HG03095 (cell line): ENCODE measurements at regions not wholly inside any gene's neighbourhood (a gene's known extent, or its start where the extent isn't known, plus 50 kb on each side); places are given as distances from the start of the nearest gene placed in this dataset.

Experiments
- ATAC-seq: cut with Tn5 transposase; IDR thresholded peaks from one replicate; pipeline ENCODE4 v1.9.1; 2021; ENCODE audit warnings: moderate library complexity; ENCODE audit not compliant: unreplicated experiment

DNA sequence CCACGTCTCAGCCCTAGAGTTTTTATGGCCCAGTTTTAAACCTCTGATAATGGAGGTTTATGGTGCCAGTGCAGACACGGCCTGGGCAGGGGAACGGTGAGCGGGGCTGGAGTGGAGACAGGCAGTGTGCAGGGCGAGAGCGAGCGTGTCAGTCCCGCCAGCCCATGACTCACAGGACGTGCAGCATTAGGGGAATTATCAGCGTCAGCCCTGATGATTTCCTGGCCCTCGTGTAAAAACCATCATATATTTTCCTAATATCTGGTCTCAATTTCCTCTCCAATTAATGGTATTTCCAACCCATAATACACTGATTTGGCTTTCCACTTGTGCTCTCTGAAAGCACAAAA, 104.6 kb upstream of the VSTM2B start:
- ATAC-seq = no peak

DNA sequence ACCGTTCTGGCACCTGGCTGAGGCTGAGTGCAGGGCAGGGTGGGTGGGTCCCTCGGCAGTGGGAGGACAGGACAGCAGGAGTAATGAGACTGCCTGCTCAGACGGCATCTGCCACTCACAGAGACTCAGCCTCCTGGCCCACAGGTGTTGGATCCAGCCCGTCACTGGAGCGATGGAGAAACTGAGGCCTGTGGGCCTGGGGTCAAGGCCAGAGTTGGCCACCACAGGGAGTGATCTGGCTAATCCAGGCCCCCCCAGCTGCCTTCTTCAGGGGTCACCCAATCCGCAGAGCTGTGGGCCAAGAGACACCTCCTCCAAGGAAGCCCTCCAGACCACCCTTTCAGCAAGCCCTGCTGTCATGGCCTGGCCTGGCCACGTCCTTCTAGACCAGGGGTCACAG, 103.7 kb upstream of the VSTM2B start:
- ATAC-seq = no peak

DNA sequence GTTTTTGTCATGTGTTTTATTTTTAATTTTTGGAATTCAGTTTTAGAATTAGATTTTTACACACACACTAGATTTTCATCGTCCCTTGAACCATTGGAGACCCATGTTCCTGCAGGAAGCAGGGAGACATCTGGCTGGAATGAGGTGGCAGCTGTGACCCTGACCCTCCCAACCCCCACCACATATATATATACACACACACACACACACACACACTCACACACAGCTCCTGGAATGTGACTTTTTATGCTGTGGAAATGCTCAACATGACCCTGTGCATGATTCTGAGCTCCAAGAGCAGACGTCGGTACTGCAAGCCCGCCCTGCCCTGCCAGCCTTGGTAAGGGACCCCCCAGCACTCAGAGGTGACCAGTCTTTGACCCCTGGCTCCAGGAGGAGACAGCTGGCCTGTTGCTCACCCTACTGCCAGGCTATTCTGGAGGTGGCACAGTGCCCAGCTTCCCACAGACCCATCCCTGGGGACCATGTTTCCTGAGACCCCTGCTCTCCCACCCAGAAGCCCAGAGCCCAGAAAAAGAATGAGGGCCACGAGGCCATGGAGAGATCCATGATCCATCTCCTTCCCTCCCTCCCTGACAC, 103.2 kb upstream of the VSTM2B start:
- no peak for ATAC-seq

DNA sequence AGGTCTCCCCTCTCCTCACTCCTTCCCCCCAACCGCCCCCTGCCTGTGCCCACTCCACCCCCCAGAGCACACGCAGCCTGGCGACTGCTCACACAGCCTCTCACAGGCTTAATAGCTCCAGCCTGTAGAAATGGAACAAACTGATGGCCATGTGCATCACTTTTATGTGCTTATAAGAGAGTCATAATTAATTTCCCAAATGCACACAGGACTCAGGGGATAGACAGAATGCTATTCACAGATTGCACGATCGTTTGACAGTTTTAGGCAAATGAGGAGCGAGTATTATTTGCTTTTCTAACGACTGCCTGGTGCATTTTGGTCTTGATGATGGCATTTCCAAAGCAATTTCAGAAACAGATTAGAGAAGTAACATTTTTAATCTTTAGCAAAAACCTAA, 97.7 kb upstream of the VSTM2B start:
- ATAC-seq = no peak

DNA sequence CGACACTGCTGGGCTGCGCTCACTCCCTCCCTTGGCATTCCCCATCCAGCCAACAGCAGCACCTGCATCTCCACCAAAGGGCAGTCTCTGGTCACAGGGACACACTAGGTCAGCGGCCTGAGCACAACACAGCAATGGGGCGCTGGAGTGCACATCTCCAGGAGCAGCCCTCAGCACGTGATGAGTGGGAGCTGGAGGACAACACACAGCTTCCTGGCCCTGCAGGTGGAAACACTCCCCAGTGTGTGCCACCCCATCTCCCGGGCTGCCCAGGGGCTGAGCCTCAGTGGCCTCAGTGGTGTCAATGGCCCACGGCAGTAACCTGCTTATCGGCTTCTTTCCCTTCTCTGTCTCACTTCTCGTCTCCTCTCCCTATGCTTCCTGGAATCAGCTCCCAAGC, 96.8 kb upstream of the VSTM2B start:
- ATAC-seq = no peak

DNA sequence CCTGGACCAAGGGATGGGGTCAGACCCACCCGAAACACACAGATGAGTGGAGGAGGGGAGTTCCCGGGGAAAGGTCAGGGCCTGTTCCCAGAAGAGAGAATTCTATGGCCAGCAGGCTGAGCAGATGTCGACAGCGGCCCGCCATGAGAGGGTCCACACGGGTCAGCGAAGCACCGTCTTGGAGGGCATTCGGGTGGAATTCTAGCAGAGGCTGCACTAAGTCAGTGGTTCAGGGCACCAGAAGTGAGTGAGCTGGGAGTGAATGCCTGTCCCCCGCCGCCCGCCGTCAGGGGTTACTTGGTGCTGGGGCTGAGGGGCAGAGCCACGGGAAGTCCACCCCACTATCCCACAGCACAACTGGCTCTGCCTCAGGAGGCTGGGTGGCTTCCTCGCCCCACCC, 96.2 kb upstream of the VSTM2B start:
- no peak for ATAC-seq

DNA sequence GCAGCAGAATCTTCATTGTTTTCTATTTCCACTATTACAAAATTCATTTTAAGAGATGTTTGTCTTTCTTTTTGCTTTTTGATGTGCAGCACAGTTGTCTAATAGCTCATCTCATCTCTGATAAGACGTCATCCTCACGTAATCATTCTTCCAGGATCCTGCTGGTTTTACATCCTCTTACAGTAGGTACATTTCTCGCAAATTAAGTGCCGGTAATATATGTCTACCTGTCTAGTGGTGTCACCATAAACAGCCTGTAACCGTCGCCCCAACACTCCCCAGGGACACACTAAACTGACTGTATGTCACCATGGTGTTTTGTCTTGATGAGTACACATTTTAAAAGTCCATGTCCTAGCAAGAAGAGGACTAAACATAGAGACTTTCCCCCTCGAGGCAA, 94.5 kb upstream of the VSTM2B start:
- ATAC-seq = no peak

DNA sequence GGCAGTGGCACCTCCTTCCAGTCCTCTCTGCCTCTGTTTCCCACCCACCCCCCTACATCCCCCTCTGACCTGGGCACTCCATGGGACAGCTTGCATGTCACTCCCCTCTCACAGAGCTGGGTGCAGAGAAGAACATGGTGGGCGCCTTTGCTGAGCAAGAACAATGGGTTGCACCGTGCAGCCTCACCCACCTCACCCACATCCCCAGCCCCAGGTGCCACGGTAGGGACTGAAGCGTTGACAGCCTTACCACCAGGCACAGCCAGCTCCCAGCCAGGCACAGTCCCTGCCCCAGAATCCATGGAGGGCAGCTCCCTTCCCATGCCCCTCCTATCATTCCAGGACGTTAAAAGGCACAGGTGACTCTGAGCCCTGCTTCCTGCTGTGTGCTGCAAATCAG, 93.1 kb upstream of the VSTM2B start:
- ATAC-seq = no peak

DNA sequence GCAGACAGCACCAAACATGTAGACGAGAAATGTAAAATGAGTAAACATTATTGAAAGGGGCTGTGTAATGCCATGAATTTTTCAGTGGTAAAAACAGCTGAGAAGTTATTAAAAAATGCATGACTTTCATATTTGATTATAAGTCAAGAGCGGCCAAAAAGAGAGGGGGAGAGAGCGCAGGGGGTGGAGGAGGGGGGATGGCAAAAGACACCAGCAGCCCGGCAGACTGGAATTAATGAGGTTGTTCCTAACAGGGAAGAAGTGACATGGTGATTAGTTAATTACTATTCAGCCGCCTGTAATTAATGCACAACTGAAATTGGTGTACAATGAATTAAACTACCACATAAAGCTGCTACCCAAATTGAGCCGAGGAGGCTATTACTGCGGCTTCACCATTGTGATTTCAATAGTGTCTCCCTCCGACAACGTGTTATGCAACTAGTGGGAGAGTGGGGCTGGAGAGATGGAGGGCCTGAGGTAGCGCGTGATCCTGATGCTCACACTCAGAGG, 89.1 kb upstream of the VSTM2B start:
- no peak for ATAC-seq

DNA sequence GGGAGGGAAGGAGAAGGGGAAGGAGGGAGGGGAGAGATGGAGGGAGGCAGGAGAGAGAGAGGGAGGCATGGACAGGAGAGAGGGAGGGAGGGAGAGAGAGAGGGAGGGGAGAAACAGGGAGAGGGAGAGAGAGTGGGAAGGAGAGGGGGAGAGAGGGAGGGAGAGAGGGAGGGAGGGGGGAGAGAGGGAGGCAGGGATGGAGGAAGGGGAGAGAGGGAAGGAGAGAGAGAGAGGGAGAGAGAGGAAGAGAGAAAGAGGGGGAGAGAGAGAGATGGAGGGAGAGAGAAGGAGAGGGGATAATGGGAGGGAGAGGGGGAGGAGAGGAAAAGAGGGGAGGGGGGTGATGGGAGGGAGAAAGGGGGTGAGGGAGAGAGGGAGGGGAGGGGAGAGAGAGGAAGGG, 86.8 kb upstream of the VSTM2B start:
- no peak for ATAC-seq

DNA sequence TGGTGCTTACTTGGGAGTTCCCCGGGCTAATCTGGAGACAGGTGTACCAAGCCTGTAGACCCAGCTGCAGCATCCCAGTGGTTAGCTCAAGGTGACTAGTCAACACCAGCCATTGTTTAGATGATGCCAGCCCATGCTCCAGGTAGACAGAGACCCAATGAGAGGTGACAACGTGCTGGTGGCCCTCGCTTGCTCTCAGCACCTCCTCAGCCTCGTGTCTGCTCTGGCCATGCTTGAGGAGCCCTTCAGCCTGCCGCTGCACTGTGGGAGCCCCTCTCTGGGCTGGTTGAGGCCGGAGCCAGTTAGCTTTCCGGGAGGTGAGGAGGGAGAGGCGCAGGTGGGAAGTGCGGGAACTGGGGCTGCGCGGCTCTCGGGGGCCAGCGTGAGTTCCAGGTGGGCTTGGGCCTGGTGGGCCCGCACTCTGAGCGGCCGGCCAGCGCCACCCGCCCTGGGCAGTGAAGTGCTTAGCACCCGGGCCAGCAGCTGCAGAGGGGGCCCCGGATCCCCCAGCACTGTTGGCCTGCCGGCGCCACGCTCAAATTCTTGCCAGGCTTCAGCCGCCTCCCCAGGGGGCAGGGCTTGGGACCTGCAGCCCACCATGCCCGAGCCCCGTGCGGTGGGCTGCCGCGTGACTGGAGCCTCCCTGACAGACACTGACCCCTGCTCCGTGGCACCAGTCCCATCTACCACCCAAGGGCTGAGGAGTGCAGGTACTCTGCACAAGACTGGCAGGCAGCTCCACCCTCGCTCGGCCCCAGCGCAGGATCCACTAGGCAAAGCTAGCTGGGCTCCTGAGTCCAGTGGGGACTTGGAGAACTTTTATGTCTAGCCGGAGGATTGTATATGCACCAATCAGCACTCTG, 85.9 kb upstream of the VSTM2B start:
- ATAC-seq = no peak

DNA sequence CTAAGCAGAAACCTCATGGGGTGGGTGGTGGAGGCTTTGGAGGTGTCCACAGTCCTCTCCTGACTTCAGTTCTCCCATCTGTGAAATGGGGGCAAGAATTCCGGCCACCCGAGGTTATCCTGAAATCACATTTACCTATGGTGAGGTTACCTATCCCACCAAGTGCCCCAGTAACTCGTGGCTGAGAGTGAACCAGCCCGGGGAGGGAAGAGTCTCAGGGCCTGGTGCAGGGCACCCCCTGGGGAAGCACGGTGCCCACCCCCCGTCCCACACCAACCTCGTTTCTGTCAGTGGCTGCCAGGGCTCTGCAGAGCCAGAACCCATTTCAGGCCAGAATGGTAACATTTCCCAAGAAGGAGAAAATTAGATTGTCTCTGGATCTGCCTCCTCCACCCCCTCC, 83.7 kb upstream of the VSTM2B start:
- no peak for ATAC-seq

DNA sequence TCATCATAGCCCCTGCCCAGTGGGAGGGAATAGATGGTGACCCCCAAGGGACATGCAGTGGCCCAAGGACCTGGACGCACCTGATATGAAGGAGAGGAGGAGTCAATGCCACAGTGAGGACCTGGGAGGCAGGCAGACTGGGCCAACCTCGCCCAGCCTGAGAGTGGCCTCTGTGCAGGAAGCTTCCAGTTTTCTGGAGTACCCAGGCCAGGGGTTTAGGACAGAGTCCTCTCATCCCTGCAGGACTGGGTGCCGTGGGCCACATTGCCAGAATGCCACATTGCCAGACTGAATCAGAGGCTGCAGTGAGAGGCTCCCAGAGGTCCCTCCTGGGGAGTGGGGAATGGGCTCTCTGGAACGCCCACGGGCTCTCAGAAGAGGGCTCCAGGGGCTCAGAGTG, 82.9 kb upstream of the VSTM2B start:
- no peak for ATAC-seq

DNA sequence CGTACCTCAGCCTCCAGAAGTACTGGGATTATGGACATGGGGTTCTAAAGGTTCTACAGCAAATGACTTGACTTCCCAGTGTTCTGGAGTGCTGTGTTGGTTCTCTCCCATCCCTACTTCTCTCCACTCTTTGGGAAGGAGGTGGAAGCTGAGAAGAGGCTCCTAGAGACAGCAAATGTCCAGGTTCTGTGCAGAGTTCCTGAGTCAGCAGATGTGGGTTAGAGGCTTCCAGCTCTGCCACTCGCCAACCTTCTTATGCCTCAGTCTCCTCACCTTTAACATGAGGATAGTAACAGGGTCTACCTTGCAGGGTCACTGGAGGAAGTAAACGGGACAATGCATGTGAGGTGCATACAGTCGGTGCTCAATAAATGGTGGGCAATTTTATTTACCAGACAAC, 80.5 kb upstream of the VSTM2B start:
- no peak for ATAC-seq

DNA sequence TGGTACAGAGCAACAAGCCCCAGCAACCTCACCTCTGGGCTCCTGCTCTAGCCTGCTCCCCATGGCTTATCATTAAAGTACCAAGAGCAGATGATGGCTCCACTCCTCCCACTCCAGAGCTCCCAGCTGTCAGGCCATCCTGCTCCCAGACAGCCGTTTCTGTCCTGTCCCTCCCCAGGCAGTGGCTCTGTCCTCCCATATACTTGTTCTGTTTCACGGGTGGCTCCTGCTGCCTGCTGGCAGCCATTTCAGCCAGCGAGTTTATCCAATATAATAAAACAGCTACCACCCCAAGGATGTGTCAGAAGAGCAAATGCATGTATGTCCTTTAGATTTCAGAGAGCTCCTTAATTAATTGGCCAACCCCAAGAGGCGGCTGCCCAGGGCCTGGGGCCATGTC, 79.4 kb upstream of the VSTM2B start:
- ATAC-seq = no peak

DNA sequence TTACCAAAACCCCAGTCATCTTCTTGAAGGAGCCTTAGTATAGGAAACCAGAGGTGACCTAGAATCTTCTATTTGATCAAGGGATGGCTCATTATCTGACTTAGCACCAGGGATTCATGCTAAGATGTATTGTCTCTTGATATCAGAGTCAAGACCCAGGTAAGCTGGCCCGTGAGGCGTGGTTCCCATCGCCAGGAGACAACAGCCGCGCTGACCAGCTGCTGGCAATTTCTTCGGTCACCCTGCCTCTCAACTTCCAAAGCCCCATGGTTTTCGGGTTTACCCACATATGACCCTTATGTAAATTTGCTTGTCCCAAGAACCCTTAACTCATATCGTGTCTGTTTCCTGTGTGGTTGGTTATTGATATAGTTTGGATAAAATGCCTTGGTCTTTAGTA, 77.7 kb upstream of the VSTM2B start:
- no peak for ATAC-seq

DNA sequence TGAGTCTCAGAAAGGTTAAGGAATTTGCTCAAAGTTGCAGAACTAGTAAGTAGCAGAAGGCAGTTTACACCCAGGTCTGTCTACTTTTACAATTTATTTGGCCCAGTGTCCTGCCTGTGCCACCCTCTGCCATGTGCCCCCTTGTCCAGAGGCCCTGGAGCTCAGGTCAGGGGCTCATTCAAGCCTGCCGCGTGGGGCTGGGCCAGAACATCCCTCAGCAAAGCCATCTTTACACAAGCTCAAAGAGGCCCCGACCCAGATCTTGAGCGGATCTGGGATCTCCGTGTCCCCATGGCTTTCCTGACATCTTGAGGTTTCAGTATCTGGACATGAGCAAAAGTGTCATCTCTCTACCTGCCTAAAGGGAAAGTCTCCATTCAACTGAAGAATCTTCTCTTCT, 76.4 kb upstream of the VSTM2B start:
- no peak for ATAC-seq

DNA sequence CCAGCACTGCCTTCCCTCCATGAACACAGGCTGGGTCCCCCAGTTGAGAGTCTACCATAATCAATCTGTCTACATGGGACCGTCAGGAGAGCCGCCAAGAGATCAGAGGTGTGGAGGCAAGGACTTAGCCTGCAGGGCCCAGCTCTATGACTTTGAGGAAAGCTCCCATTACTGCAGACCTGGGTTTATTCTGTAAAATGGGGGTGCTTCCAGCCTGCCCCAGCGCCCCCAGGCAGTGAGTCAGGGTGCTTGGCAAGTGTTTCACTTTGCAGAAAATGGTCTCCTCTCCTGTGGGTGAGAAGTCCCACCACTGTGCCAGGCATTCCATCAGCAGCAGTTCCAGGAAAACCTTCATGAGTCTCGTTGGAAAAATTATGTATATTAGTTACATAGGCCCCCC, 75.5 kb upstream of the VSTM2B start:
- no peak for ATAC-seq

DNA sequence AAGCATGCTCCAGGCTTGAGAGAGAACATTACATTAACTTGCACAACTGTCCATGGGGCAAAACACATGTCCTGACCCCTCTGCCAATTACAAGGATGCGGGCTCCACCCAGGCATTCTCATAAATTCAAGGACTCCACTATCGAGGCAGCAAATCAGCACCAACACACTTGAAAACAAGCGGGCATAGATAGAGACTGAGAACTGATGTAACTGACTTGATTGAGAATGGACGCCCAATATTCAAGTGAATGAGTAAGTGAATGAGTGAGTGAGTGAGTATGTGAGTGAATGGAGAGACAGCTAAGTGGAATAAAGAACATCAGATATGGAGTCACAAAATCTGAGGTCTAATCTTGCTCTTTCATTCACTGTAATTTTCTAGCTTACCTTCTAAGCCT, 75.0 kb upstream of the VSTM2B start:
- no peak for ATAC-seq

DNA sequence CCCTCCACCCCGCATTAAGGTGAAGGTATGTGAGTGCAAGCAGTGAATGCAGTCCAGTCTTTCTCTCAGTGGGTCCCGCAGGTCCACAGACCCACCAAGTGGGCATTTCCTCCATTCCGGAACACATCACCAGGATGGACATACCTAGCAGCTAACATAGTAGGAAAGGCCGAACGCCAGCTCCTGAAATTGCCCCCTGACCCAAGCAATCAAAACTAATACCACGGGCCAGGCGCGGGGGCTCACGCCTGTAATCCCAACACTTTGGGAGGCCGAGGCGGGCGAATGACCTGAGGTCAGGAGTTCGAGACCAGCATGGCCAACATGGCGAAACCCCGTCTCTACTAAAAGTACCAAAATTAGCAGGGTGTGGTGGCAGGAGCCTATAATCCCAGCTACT, 71.7 kb upstream of the VSTM2B start:
- no peak for ATAC-seq

DNA sequence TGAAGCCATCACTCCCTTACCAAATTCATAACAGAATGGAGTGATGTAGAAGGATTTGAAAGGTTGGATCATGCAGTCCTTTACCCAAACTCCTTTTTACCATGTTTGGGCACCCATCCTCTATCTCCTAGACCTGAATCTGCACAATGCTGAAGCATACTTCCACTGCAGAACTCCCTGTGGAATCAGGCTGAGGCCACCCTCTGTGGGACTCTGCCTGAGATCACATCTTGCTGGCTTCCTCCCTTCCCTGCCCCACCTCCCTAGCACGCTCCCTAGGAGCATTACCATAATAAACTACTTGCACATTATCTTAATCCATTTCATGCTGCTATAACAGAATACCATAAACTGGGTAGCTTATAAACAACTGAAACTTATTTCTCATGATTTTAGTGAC, 68.4 kb upstream of the VSTM2B start:
- ATAC-seq = no peak

DNA sequence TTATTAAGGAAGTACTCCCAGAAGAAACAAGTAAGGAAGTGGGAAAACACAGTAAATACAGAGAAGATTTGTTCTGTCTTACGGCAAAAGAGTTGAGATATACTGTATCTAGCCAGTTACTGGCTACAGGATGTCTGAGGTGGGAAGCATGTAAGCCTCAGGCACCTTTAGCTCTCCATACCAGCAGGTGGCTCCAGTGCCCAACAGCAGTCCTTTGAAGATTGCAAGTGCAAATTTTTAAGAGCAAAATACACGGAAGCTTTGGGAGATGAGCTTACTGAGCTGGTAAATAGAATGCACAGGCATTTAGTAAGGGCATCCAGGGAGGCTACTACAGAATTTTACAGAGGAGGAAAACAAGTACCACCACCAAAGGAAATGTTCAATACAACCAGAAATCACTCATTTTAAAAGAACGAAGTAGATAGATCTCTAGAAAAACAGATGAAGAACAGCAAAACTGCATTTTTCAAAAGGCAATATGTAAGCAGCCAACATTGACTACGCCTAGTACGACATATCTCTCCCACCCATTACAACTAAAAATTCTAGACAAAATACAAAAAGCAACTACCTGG, 57.9 kb upstream of the VSTM2B start:
- ATAC-seq = no peak
